IgD-negative memory B cell (primary cell): ENCODE measurements at regions not wholly inside any gene's neighbourhood (a gene's known extent, or its start where the extent isn't known, plus 50 kb on each side); places are given as distances from the start of the nearest gene placed in this dataset.
A peak's percentile ranks its signal among the peaks of the same experiment; 100 is the strongest.

Experiments
- H3K27ac Mint-ChIP-seq, 3 donors: one replicate each; pipeline ENCODE4 v1.8.0; 2020 to 2022; ENCODE audit warnings: mild to moderate bottlenecking in 3 of 3, mixed read lengths in 3 of 3, moderate library complexity in 1 of 3
- H3K27me3 Mint-ChIP-seq: one replicate; pipeline ENCODE4 v1.8.0; 2021; ENCODE audit warnings: mixed read lengths
- H3K36me3 Mint-ChIP-seq: one replicate; pipeline ENCODE4 v1.8.0; 2020; ENCODE audit warnings: mild to moderate bottlenecking, mixed read lengths
- H3K4me1 Mint-ChIP-seq, 3 donors: one replicate each; pipeline ENCODE4 v1.8.0; 2020 to 2022; ENCODE audit warnings: mixed read lengths in 3 of 3, mild to moderate bottlenecking in 1 of 3
- H3K4me3 Mint-ChIP-seq, 4 donors: one replicate each; pipeline ENCODE4 v1.8.0; 2020 to 2022; ENCODE audit warnings: mild to moderate bottlenecking in 4 of 4, mixed read lengths in 4 of 4, moderate library complexity in 3 of 4
- H3K9me3 Mint-ChIP-seq, 3 donors: one replicate each; pipeline ENCODE4 v1.8.0; 2020 to 2021; ENCODE audit warnings: mixed read lengths in 3 of 3, mild to moderate bottlenecking in 1 of 3

GRCh38 chr11:120040151-120040840, 97.6 kb downstream of the TRIM29 start:
- H3K27ac Mint-ChIP-seq, result peak overlapping the region in 1 of 3 donors; percentile 71
- peaks cover 4% of the 10 kb centered on the region for H3K27me3 Mint-ChIP-seq
- H3K9me3 Mint-ChIP-seq, result peaks cover 2 to 14% (median 4%) of the 10 kb centered on the region in 3 donors
- peak overlapping the region in 1 of 4 donors; percentile 67 for H3K4me3 Mint-ChIP-seq
- H3K4me1 Mint-ChIP-seq, result no peaks in the 10 kb centered on the region
- no peaks in the 10 kb centered on the region for H3K36me3 Mint-ChIP-seq

- H3K27me3 Mint-ChIP-seq, result peaks cover 4% of the 10 kb centered on the region
- H3K9me3 Mint-ChIP-seq, result peaks cover 2 to 14% (median 4%) of the 10 kb centered on the region in 3 donors
- no peaks in the 10 kb centered on the region for H3K4me1 Mint-ChIP-seq
- no peak overlapping the region for H3K27ac Mint-ChIP-seq
- no peak overlapping the region for H3K4me3 Mint-ChIP-seq
- H3K36me3 Mint-ChIP-seq, result no peaks in the 10 kb centered on the region
Observed at GRCh38 chr11:120039039-120039438, 98.9 kb downstream of the TRIM29 start.

- Mint-ChIP-seq H3K9me3 (peaks cover 2 to 14% (median 4%) of the 10 kb centered on the region in 3 donors), H3K27ac (no peak overlapping the region), H3K4me3 (no peak overlapping the region), H3K27me3 (peaks cover 3% of the 10 kb centered on the region), H3K36me3 (peaks cover 1% of the 10 kb centered on the region), H3K4me1 (no peaks in the 10 kb centered on the region)
Observed at GRCh38 chr11:120037111-120037510, 100.8 kb downstream of the TRIM29 start.

GRCh38 chr11:120035756-120036155, 102.2 kb downstream of the TRIM29 start:
- Mint-ChIP-seq H3K27ac (no peak overlapping the region), H3K4me1 (no peaks in the 10 kb centered on the region), H3K36me3 (peaks cover 1% of the 10 kb centered on the region), H3K9me3 (peaks cover 0 to 11% (median 4%) of the 10 kb centered on the region in 3 donors), H3K27me3 (peaks cover 4% of the 10 kb centered on the region), H3K4me3 (no peak overlapping the region)

- Mint-ChIP-seq H3K36me3 (peaks cover 1% of the 10 kb centered on the region), H3K9me3 (peaks cover 0 to 11% (median 4%) of the 10 kb centered on the region in 3 donors), H3K4me1 (no peaks in the 10 kb centered on the region), H3K27me3 (peaks cover 4% of the 10 kb centered on the region), H3K27ac (no peak overlapping the region), H3K4me3 (no peak overlapping the region)
Observed at GRCh38 chr11:120034881-120035630, 102.9 kb downstream of the TRIM29 start.

- Mint-ChIP-seq H3K4me3 (no peak overlapping the region), H3K9me3 (peaks cover 0 to 11% (median 4%) of the 10 kb centered on the region in 3 donors), H3K27me3 (peaks cover 4% of the 10 kb centered on the region), H3K36me3 (peaks cover 1% of the 10 kb centered on the region), H3K4me1 (no peaks in the 10 kb centered on the region), H3K27ac (no peak overlapping the region)
Observed at GRCh38 chr11:120034176-120034875, 103.6 kb downstream of the TRIM29 start.

- Mint-ChIP-seq H3K27me3 (peaks cover 4% of the 10 kb centered on the region), H3K27ac (no peak overlapping the region), H3K9me3 (peaks cover 0 to 11% (median 2%) of the 10 kb centered on the region in 3 donors), H3K4me3 (peak overlapping the region in 1 of 4 donors; percentile 32), H3K36me3 (peaks cover 1% of the 10 kb centered on the region), H3K4me1 (peaks cover 0 to 2% (median 0%) of the 10 kb centered on the region in 3 donors)
Observed at GRCh38 chr11:120032766-120033390, 105.0 kb downstream of the TRIM29 start.

GRCh38 chr11:120031612-120032600, 106.0 kb downstream of the TRIM29 start:
- peaks cover 0 to 2% (median 2%) of the 10 kb centered on the region in 3 donors for H3K9me3 Mint-ChIP-seq
- H3K27ac Mint-ChIP-seq, result peak overlapping the region in 1 of 3 donors; percentile 85
- H3K27me3 Mint-ChIP-seq, result peaks cover 4% of the 10 kb centered on the region
- H3K36me3 Mint-ChIP-seq, result peaks cover 1% of the 10 kb centered on the region
- H3K4me1 Mint-ChIP-seq, result peaks cover 0 to 2% (median 2%) of the 10 kb centered on the region in 3 donors
- no peak overlapping the region for H3K4me3 Mint-ChIP-seq

- H3K36me3 Mint-ChIP-seq, result peaks cover 1% of the 10 kb centered on the region
- no peaks in the 10 kb centered on the region for H3K9me3 Mint-ChIP-seq
- H3K4me1 Mint-ChIP-seq, result peaks cover 0 to 3% (median 2%) of the 10 kb centered on the region in 3 donors
- H3K27me3 Mint-ChIP-seq, result peaks cover 4% of the 10 kb centered on the region
- no peak overlapping the region for H3K4me3 Mint-ChIP-seq
- H3K27ac Mint-ChIP-seq, result no peak overlapping the region
Observed at GRCh38 chr11:120031156-120031555, 106.8 kb downstream of the TRIM29 start.

- H3K4me1 Mint-ChIP-seq, result peaks cover 0 to 3% (median 2%) of the 10 kb centered on the region in 3 donors
- peaks cover 1% of the 10 kb centered on the region for H3K36me3 Mint-ChIP-seq
- no peak overlapping the region for H3K4me3 Mint-ChIP-seq
- no peak overlapping the region for H3K27ac Mint-ChIP-seq
- H3K9me3 Mint-ChIP-seq, result no peaks in the 10 kb centered on the region
- H3K27me3 Mint-ChIP-seq, result peaks cover 4% of the 10 kb centered on the region
Observed at GRCh38 chr11:120030411-120030810, 107.5 kb downstream of the TRIM29 start.

- peaks cover 1% of the 10 kb centered on the region for H3K36me3 Mint-ChIP-seq
- H3K27me3 Mint-ChIP-seq, result peaks cover 4% of the 10 kb centered on the region
- H3K4me3 Mint-ChIP-seq, result peak overlapping the region in 1 of 4 donors; percentile 36
- H3K4me1 Mint-ChIP-seq, result peaks cover 0 to 3% (median 2%) of the 10 kb centered on the region in 3 donors
- no peak overlapping the region for H3K27ac Mint-ChIP-seq
- H3K9me3 Mint-ChIP-seq, result no peaks in the 10 kb centered on the region
Observed at GRCh38 chr11:120029321-120029720, 108.6 kb downstream of the TRIM29 start.

GRCh38 chr11:120028897-120029258, 109.0 kb downstream of the TRIM29 start:
- Mint-ChIP-seq H3K4me3 (peak overlapping the region in 2 of 4 donors; percentile 36 to 81), H3K9me3 (no peaks in the 10 kb centered on the region), H3K36me3 (peaks cover 1% of the 10 kb centered on the region), H3K27ac (no peak overlapping the region), H3K27me3 (peaks cover 4% of the 10 kb centered on the region), H3K4me1 (peaks cover 0 to 3% (median 2%) of the 10 kb centered on the region in 3 donors)

- Mint-ChIP-seq H3K27me3 (peaks cover 5% of the 10 kb centered on the region), H3K9me3 (no peaks in the 10 kb centered on the region), H3K27ac (no peak overlapping the region), H3K4me3 (peak overlapping the region in 1 of 4 donors; percentile 81), H3K4me1 (peaks cover 0 to 3% (median 2%) of the 10 kb centered on the region in 3 donors), H3K36me3 (no peaks in the 10 kb centered on the region)
Observed at GRCh38 chr11:120028181-120028896, 109.6 kb downstream of the TRIM29 start.
